Fibroblast of pulmonary artery (primary cell): ENCODE measurements at regions not wholly inside any gene's neighbourhood (a gene's known extent, or its start where the extent isn't known, plus 50 kb on each side); places are given as distances from the start of the nearest gene placed in this dataset.

Experiments used
- DNase-seq: peaks from one replicate; pipeline ENCODE4 v3.0.0-alpha.2; 2010; ENCODE audit warnings: low read depth
- H3K4me3 ChIP-seq: replicated peaks from 2 replicates; pipeline ENCODE4 v1.5.1; 2011; ENCODE audit warnings: low read depth, mild to moderate bottlenecking, control low read depth, low read length, moderate library complexity
- TF ChIP-seq, protein P1 (sequence below): IDR thresholded peaks from 2 replicates; pipeline ENCODE4 v1.5.1; 2011; ENCODE audit warnings: mild to moderate bottlenecking, control low read depth, low read length, inconsistent platforms; ENCODE audit errors: missing control alignments

DNA sequence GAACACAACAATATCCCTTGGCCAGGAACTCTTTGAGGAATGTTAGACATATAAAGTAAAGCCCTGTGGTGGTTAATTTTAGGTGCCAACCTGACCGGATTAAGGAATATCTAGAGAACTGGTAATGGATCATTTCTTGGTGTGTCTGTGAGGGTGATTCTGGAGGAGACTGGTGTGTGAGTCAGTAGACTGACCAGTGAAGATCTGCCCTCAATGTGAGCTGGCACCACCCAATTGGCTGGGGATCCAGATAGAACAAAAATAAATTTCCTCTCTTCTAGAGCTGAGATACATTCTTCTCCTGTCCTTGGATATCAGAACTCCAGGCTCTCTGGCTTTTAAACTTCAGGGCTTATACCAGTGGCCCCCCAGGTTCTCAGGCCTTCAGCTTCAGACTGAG, 56.2 kb upstream of the TNPO1 start:
- TF ChIP-seq, protein P1, sequence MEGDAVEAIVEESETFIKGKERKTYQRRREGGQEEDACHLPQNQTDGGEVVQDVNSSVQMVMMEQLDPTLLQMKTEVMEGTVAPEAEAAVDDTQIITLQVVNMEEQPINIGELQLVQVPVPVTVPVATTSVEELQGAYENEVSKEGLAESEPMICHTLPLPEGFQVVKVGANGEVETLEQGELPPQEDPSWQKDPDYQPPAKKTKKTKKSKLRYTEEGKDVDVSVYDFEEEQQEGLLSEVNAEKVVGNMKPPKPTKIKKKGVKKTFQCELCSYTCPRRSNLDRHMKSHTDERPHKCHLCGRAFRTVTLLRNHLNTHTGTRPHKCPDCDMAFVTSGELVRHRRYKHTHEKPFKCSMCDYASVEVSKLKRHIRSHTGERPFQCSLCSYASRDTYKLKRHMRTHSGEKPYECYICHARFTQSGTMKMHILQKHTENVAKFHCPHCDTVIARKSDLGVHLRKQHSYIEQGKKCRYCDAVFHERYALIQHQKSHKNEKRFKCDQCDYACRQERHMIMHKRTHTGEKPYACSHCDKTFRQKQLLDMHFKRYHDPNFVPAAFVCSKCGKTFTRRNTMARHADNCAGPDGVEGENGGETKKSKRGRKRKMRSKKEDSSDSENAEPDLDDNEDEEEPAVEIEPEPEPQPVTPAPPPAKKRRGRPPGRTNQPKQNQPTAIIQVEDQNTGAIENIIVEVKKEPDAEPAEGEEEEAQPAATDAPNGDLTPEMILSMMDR: no peak
- no peak overlapping the region for H3K4me3 ChIP-seq
- DNase-seq: peak; percentile 10

DNA sequence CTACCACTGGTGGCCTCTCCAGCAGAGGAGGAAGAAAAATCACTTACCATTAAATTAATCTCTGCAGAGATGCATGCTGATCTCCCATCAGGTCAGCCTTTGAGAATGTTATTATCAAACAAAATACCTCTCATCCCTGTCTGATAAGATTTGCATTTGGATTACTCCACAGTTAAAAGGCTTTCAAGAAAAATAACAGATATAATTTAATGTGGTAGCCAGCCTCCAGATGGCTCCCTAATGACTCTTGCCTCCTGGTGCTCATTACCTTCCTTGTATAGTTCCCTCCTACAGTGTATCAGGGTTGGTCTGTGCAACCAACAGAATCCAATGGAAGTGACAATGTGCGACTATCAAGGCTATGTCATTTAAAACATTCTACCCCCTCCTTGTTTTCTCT, 63.6 kb upstream of the TNPO1 start:
- TF ChIP-seq, protein P1: no peak
- H3K4me3 ChIP-seq: no peak overlapping the region
- no peak for DNase-seq

DNA sequence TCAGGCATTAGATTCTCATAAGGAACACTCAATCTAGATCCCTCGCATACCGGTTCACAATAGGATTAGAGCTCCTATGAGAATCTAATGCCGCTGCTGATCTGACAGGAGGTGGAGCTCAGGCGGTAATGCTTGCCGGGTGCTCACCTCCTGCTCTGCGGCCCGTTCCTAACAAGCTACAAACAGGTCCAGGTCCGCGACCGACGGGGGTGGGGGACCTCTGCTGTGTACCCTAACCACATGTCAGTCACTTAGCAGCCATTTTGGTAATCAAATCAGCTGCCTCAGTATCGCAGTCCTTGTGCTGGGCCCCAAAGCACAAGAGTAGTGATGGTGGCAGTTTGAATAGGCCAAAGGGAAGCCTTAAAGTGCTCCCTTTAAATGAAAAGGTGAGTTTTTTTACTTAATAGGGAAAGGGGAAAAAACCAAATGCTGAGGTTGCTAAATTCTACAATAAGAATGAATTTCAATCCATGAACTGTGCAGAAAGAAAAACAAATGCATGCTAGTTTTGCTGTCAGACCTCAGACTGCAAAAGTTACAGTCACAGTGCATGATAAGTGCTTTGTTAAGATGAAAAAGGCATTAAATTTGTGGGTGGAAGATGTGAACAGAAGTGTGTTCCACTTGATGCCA, 67.0 kb upstream of the TNPO1 start:
- H3K4me3 ChIP-seq: no peak overlapping the region
- DNase-seq: no peak
- TF ChIP-seq, protein P1: no peak

DNA sequence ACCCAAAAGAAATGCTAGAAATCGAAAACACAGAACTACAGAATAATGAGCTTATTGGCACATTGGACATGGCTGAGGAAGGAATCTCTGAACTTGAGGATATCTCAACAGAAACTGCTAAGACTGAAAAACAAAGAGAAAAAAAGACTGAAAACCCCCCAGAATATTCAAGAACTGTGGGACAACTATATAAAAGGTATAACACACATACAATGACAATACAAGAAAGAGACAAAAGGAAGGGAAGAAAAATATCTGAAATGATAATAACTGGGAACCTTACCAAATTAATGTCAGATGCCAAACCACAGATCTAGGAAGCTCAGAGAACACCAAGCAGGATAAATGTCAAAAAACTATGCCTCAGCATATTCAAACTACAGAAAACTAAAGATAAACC, 68.6 kb upstream of the TNPO1 start:
- TF ChIP-seq, protein P1: no peak
- no peak overlapping the region for H3K4me3 ChIP-seq
- DNase-seq: no peak

DNA sequence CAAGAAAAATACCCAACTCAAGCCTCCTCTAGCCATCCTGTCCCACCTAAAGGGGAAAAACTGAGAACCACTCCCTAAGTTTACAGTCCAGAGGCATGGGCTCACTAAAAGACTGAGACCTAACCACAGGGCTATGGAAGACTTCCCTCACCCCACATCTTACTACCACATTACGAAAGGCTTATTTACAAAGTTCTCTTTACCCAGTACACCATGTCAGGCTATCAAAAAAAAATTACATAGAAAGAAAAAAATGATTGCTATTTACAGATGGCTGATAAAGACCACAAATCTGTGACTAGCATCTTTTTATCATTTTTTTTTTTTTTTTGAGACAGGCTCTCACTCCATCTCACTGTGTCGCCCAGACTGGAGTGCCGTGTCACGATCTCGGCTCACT, 69.7 kb upstream of the TNPO1 start:
- H3K4me3 ChIP-seq: no peak overlapping the region
- TF ChIP-seq, protein P1: no peak
- no peak for DNase-seq

DNA sequence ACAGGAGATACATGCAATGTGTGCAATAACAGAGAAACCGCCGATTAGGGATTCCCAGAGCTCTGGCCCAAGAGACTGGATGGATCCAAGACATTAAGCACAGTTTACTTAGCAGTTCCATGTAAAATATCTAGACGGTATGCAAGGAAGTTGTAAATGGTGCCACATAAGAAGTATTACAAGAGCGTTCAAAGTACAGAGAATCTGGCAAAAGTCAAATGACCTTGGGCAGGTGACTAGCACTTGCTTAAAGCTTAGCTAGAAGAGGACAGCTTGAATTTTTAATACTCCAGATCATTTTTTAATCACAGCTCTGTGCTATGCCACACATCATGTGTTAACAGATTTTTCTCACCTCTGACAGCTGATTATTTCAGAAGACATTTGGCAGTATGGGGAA, 72.3 kb upstream of the TNPO1 start:
- H3K4me3 ChIP-seq: no peak overlapping the region
- DNase-seq: no peak
- TF ChIP-seq, protein P1: no peak

DNA sequence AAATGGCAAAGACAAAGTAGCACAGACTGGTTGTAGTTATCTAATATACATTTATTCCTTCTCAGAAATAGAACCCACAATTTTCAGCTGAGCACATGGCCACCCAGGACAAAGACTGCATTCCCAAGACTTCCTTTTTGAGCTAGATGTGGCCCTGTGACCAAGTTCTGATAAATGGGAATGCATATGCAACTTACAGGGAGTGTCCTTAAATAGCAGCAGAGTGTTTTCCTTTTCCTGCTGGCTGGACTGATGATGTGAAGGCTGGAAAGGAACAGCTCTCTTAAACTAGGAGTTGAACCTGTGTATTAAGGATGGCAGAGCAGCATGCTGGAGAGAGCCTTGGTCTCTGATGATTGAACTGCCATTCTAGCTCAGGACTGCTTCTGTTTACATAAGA, 74.7 kb upstream of the TNPO1 start:
- TF ChIP-seq, protein P1: no peak
- H3K4me3 ChIP-seq: no peak overlapping the region
- no peak for DNase-seq
